Prostate gland (tissue), 2 donors: ENCODE measurements at regions not wholly inside any gene's neighbourhood (a gene's known extent, or its start where the extent isn't known, plus 50 kb on each side); places are given as distances from the start of the nearest gene placed in this dataset.

Source experiments
- POLR2A ChIP-seq: fragments of 450-650 bp; IDR thresholded peaks from one replicate; pipeline ENCODE4 v1.6.1; 2016; ENCODE audit warnings: antibody characterized with exemption, mild to moderate bottlenecking
- TF ChIP-seq, protein P1 (sequence below), 4 experiments: fragments of 200-600 bp in 2 of 4; fragments of 450-650 bp in 2 of 4; sonication (generic) in 2 of 4; IDR thresholded peaks; 1 replicate in 3 of 4; 2 replicates in 1 of 4; pipeline ENCODE4 v1.5.1; 2016 to 2019; ENCODE audit warnings: antibody characterized with exemption in 4 of 4, mild to moderate bottlenecking in 2 of 4, moderate library complexity in 2 of 4

DNA sequence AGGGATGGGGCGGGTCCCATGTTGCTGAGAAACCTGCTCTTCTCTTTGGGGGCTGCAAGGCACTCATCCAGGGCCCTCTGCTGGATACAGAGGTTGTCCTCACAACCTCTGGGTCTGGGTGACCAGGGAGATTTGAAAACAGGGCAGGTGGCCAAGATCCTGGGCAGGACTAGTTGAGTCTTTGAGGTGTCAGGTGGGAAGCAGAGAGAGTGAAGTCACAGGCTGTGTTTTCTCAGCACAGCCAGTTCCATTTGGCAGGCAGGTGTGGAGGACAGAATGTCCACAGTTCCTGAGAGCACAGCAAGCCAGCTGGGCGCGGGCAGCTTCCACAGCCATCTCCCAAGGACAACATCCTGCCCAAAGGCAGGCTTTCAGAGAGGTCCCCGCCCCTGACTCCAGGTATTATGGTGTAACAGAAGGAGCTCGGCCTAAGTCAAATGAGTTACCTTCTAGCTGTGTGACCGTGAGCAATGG is 118.8 kb downstream of the NUFIP1 start:
- TF ChIP-seq, protein P1, sequence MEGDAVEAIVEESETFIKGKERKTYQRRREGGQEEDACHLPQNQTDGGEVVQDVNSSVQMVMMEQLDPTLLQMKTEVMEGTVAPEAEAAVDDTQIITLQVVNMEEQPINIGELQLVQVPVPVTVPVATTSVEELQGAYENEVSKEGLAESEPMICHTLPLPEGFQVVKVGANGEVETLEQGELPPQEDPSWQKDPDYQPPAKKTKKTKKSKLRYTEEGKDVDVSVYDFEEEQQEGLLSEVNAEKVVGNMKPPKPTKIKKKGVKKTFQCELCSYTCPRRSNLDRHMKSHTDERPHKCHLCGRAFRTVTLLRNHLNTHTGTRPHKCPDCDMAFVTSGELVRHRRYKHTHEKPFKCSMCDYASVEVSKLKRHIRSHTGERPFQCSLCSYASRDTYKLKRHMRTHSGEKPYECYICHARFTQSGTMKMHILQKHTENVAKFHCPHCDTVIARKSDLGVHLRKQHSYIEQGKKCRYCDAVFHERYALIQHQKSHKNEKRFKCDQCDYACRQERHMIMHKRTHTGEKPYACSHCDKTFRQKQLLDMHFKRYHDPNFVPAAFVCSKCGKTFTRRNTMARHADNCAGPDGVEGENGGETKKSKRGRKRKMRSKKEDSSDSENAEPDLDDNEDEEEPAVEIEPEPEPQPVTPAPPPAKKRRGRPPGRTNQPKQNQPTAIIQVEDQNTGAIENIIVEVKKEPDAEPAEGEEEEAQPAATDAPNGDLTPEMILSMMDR (IDR thresholded peaks at IDR 0.05), result peak in 2 of 4 experiments; percentile 14 to 39
- TF ChIP-seq POLR2A, result no peak
